CD4-positive, alpha-beta T cell (primary cell): ENCODE measurements at regions not wholly inside any gene's neighbourhood (a gene's known extent, or its start where the extent isn't known, plus 50 kb on each side); places are given as distances from the start of the nearest gene placed in this dataset.

Experiments
- ATAC-seq: fragments of 200-7000 bp; cut with Tn5 transposase; one replicate; pipeline ENCODE4 v1.10.0; 2022; ENCODE audit warnings: mild to moderate bottlenecking; ENCODE audit not compliant: poor library complexity
- CTCF ChIA-PET: fragments of 350-600 bp; sonication (Branson Sonifier 250); formaldehyde crosslinking; loops from one replicate; lab custom pipeline; 2021; ENCODE audit warnings: antibody characterized with exemption, inconsistent platforms; lab: Charles Lee
- POLR2A ChIA-PET: fragments of 350-600 bp; sonication (Branson Sonifier 250); formaldehyde crosslinking; loops from one replicate; lab custom pipeline; 2021; ENCODE audit warnings: antibody characterized with exemption, inconsistent platforms; lab: Charles Lee
- DNase-seq, 14 experiments: peaks; one replicate each; pipeline ENCODE4 v3.0.0-alpha.2; 2013 to 2020; ENCODE audit warnings: mixed read lengths in 2 of 14
- H3K27ac ChIP-seq, 2 donors: one replicate each; pipeline versions ENCODE4 v1.5.1 to v1.7.0; 2013; ENCODE audit warnings: low read length in 2 of 2, low read depth in 1 of 2, mild to moderate bottlenecking in 1 of 2
- H3K27me3 ChIP-seq, 2 experiments: 1 replicate in 1 of 2; 2 replicates in 1 of 2; pipeline versions ENCODE4 v1.6.1 to v1.7.0; 2013; ENCODE audit warnings: low read length in 2 of 2, control low read depth in 1 of 2, mild to moderate bottlenecking in 1 of 2, moderate library complexity in 1 of 2; ENCODE audit not compliant: insufficient read depth in 2 of 2, control insufficient read depth in 1 of 2
- H3K36me3 ChIP-seq: one replicate; pipeline ENCODE4 v1.6.1; 2013; ENCODE audit warnings: low read length, control low read depth; ENCODE audit not compliant: insufficient read depth
- H3K4me1 ChIP-seq: one replicate; pipeline ENCODE4 v1.6.1; 2013; ENCODE audit warnings: low read length, control low read depth; ENCODE audit not compliant: insufficient read depth
- H3K4me3 ChIP-seq: one replicate; pipeline ENCODE4 v1.5.1; 2013; ENCODE audit warnings: mild to moderate bottlenecking, low read length, moderate library complexity
- H3K9me3 ChIP-seq, 2 experiments: 1 replicate in 1 of 2; 2 replicates in 1 of 2; pipeline versions ENCODE4 v1.6.1 to v1.7.0; 2013; ENCODE audit warnings: low read length in 2 of 2, mild to moderate bottlenecking in 2 of 2, control low read depth in 1 of 2, moderate library complexity in 1 of 2; ENCODE audit not compliant: control insufficient read depth in 1 of 2, insufficient read depth in 1 of 2
- H3K27ac Mint-ChIP-seq: one replicate; pipeline ENCODE4 v1.8.0; 2020; ENCODE audit warnings: mixed read lengths
- H3K27me3 Mint-ChIP-seq: one replicate; pipeline ENCODE4 v1.8.0; 2021; ENCODE audit warnings: mixed read lengths
- H3K36me3 Mint-ChIP-seq: one replicate; pipeline ENCODE4 v1.8.0; 2021; ENCODE audit warnings: low read depth, mixed read lengths
- H3K4me1 Mint-ChIP-seq: one replicate; pipeline ENCODE4 v1.8.0; 2021; ENCODE audit warnings: low read depth, mixed read lengths
- H3K4me3 Mint-ChIP-seq: one replicate; pipeline ENCODE4 v1.8.0; 2020; ENCODE audit warnings: mild to moderate bottlenecking, mixed read lengths
- H3K9me3 Mint-ChIP-seq: one replicate; pipeline ENCODE4 v1.8.0; 2020; ENCODE audit warnings: mixed read lengths
- intact Hi-C, 2 experiments: fragments of 100-400 bp; cut with DNase I in 1 of 2; cut with micrococcal nuclease in 1 of 2; formaldehyde crosslinking; loops; one replicate each; pipeline versions ENCODE4 v1.15.1 to v1.9.0; 2023 to 2025; cut with DNase I, micrococcal nuclease
- TF ChIP-seq, protein P1 (sequence below): fragments of 200-600 bp; IDR thresholded peaks from one replicate; pipeline ENCODE4 v1.8.0; 2022; ENCODE audit warnings: antibody characterized with exemption, mild to moderate bottlenecking

DNA sequence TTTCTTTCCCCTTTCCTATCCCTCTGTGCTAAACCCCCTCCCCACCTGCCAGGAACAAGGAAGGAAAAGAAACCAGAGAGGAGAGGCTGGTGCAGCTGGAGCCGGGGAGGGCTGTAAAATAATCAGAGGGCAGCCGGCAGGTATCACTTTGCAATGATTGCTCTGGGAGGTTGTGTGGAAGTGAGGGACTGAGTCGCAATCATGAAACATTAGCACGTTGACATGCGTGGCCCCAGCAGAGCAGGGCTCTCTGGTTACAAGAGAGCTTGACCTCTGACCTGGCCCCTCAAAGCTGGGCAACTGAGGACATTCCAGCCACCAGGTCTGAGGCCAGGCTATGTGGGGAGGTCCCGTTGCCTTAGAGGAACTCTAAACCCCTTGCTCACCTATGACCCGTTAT lies 170.8 kb upstream of the BDNF start:
- no peaks in the 10 kb centered on the region for H3K36me3 ChIP-seq
- intact Hi-C loops = no loop called here
- H3K4me3 ChIP-seq = no peak overlapping the region
- Mint-ChIP-seq H3K9me3 (peaks cover 3% of the 10 kb centered on the region), H3K36me3 (no peaks in the 10 kb centered on the region), H3K27me3 (peaks cover 8% of the 10 kb centered on the region), H3K4me1 (no peaks in the 10 kb centered on the region), H3K4me3 (no peak overlapping the region), H3K27ac (no peak overlapping the region)
- TF ChIP-seq, protein P1, sequence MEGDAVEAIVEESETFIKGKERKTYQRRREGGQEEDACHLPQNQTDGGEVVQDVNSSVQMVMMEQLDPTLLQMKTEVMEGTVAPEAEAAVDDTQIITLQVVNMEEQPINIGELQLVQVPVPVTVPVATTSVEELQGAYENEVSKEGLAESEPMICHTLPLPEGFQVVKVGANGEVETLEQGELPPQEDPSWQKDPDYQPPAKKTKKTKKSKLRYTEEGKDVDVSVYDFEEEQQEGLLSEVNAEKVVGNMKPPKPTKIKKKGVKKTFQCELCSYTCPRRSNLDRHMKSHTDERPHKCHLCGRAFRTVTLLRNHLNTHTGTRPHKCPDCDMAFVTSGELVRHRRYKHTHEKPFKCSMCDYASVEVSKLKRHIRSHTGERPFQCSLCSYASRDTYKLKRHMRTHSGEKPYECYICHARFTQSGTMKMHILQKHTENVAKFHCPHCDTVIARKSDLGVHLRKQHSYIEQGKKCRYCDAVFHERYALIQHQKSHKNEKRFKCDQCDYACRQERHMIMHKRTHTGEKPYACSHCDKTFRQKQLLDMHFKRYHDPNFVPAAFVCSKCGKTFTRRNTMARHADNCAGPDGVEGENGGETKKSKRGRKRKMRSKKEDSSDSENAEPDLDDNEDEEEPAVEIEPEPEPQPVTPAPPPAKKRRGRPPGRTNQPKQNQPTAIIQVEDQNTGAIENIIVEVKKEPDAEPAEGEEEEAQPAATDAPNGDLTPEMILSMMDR = no peak
- CTCF ChIA-PET = no interaction called here
- no peaks in the 10 kb centered on the region for H3K4me1 ChIP-seq
- ATAC-seq = no peak
- no peak overlapping the region for H3K27ac ChIP-seq
- H3K27me3 ChIP-seq = no peaks in the 10 kb centered on the region
- peaks cover 0 to 10% of the 10 kb centered on the region in 2 experiments for H3K9me3 ChIP-seq
- DNase-seq = no peak
- POLR2A ChIA-PET = no interaction called here

DNA sequence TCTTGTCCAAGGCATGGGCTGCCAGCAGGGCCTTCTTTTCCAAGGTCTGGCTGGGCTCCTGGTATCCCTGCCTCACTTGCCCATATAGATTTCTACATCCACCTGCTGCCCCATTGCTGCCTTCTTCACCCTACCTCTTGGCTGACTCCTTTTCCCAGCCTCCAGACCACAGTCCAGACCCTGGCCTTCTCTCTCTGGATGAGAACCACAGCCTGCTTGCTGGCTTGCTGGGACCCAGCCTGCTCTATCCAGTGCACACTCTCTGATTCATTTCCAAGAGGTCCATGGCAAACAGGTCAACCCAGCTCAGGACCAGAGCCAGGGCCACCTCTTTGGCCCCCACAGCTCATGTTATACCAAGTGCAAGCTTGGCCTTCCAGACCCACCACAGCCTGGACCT lies 169.4 kb upstream of the BDNF start:
- Mint-ChIP-seq H3K9me3 (peaks cover 3% of the 10 kb centered on the region), H3K4me1 (no peaks in the 10 kb centered on the region), H3K4me3 (no peak overlapping the region), H3K27ac (no peak overlapping the region), H3K27me3 (peaks cover 8% of the 10 kb centered on the region), H3K36me3 (no peaks in the 10 kb centered on the region)
- POLR2A ChIA-PET = no interaction called here
- DNase-seq (no peak), ATAC-seq (no peak)
- Histone ChIP-seq H3K4me3 (no peak overlapping the region), H3K36me3 (no peaks in the 10 kb centered on the region), H3K9me3 (peaks cover 0 to 10% of the 10 kb centered on the region in 2 experiments), H3K4me1 (no peaks in the 10 kb centered on the region), H3K27me3 (no peaks in the 10 kb centered on the region), H3K27ac (no peak overlapping the region)
- CTCF ChIA-PET = no interaction called here
- intact Hi-C loops = no loop called here
- TF ChIP-seq, protein P1 = no peak

DNA sequence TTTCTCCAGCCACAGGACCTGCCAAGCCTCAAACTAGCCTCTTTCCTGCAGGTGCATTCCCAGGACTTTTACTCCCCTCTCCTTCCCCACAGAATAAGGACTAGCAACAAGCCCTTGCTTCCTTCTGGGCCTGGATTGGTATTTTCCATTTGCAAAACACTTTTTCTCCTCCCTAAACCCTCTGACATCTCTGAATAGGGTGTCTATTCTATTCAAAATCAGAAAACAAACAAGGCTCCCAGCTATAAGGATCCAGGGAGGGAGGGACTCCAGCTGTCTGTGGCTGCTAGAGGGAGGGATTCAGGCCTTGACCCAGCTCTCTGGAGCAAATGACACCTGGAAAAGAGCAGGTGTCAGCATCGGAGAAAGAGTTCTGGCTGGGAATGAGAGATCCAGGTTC lies 168.5 kb upstream of the BDNF start:
- no peaks in the 10 kb centered on the region for H3K27me3 ChIP-seq
- H3K27ac ChIP-seq = no peak overlapping the region
- peaks cover 0 to 10% of the 10 kb centered on the region in 2 experiments for H3K9me3 ChIP-seq
- CTCF ChIA-PET = no interaction called here
- peaks cover 3% of the 10 kb centered on the region for H3K9me3 Mint-ChIP-seq
- peaks cover 8% of the 10 kb centered on the region for H3K27me3 Mint-ChIP-seq
- no peak overlapping the region for H3K27ac Mint-ChIP-seq
- POLR2A ChIA-PET = no interaction called here
- ATAC-seq (no peak), DNase-seq (no peak)
- no peak overlapping the region for H3K4me3 ChIP-seq
- no peak overlapping the region for H3K4me3 Mint-ChIP-seq
- H3K36me3 ChIP-seq = no peaks in the 10 kb centered on the region
- H3K36me3 Mint-ChIP-seq = no peaks in the 10 kb centered on the region
- H3K4me1 Mint-ChIP-seq = no peaks in the 10 kb centered on the region
- intact Hi-C loops = no loop called here
- TF ChIP-seq, protein P1 = no peak
- no peaks in the 10 kb centered on the region for H3K4me1 ChIP-seq
